ENCODE measurements at regions not wholly inside any gene's neighbourhood (a gene's known extent, or its start where the extent isn't known, plus 50 kb on each side); places are given as distances from the start of the nearest gene placed in this dataset.

- TF ChIP-seq NRF1 (conservative IDR thresholded peaks at IDR 0.05 in 1 of 2, IDR thresholded peaks at IDR 0.05 in 1 of 2) (peak; percentile 78 to 83), YBX1 (IDR thresholded peaks at IDR 0.05) (no peak), USF1 (CRISPR knock-in tag; IDR thresholded peaks at IDR 0.05) (no peak), STAT5B (CRISPR knock-in tag; IDR thresholded peaks at IDR 0.05) (no peak), SIX5 (IDR thresholded peaks at IDR 0.05; ENCODE audit: borderline replicate concordance in 1 of 2, insufficient read depth in 1 of 2, low read depth in 1 of 2, low read length in 2 of 2) (no peak), ZNF121 (CRISPR knock-in tag; conservative IDR thresholded peaks at IDR 0.05) (no peak), ZBTB9 (CRISPR knock-in tag; IDR thresholded peaks at IDR 0.05) (peak; percentile 95), ATF3 (IDR thresholded peaks at IDR 0.05) (peak; percentile 86), ATF3 (CRISPR knock-in tag; conservative IDR thresholded peaks at IDR 0.05) (0 out of 2 replicates have a peak, but pooled peaks have one; percentile 35), COPS2 (conservative IDR thresholded peaks at IDR 0.05) (no peak), RHOXF2B (CRISPR knock-in tag; conservative IDR thresholded peaks at IDR 0.05) (no peak), KLF1 (tag; IDR thresholded peaks at IDR 0.05) (peak; percentile 92), CTCF (IDR thresholded peaks at IDR 0.05 in 2 of 3, conservative IDR thresholded peaks at IDR 0.05 in 1 of 3; ENCODE audit: insufficient read depth in 2 of 3, low read depth in 1 of 3, low read length in 3 of 3) (no peak), ATF4 (CRISPR knock-in tag; IDR thresholded peaks at IDR 0.05) (peak; percentile 80), HIVEP1 (CRISPR knock-in tag; IDR thresholded peaks at IDR 0.05) (peak; percentile 78; the same call in 1 of the 2 replicates), ZNF778 (CRISPR knock-in tag; IDR thresholded peaks at IDR 0.05) (no peak), ZBTB11 (CRISPR knock-in tag; IDR thresholded peaks at IDR 0.05) (peak in 2 of 3 experiments; percentile 12 to 92; a peak in 2 of 6 replicates), GABPB2 (CRISPR knock-in tag; conservative IDR thresholded peaks at IDR 0.05) (peak; percentile 26; the same call in 1 of the 2 replicates)
Measured at GRCh38 chr2:71882949-71883472, 264.7 kb downstream of the CYP26B1 start (continued).

All from K562 (cell line).